DOHH2 (cell line): ENCODE measurements at regions not wholly inside any gene's neighbourhood (a gene's known extent, or its start where the extent isn't known, plus 50 kb on each side); places are given as distances from the start of the nearest gene placed in this dataset.

ENCODE experiments used
- H3F3A ChIP-seq: fragments of 200-600 bp; sonication (generic), shearing (Covaris generic); 2 replicates; pipeline ENCODE4 v1.6.0; 2016; ENCODE audit warnings: antibody characterized with exemption, mild to moderate bottlenecking; ENCODE audit not compliant: control insufficient read depth, insufficient read depth
- H3K27ac ChIP-seq: fragments of 200-600 bp; sonication (generic); 2 replicates; pipeline ENCODE4 v1.5.1; 2014; ENCODE audit warnings: low read depth, mild to moderate bottlenecking, low read length, moderate library complexity
- H3K27me3 ChIP-seq: fragments of 200-600 bp; sonication (generic); 2 replicates; pipeline ENCODE4 v1.6.1; 2014; ENCODE audit warnings: mild to moderate bottlenecking, low read length, mixed read lengths; ENCODE audit not compliant: control insufficient read depth
- H3K36me3 ChIP-seq: fragments of 200-600 bp; sonication (generic); 2 replicates; pipeline ENCODE4 v1.6.1; 2014; ENCODE audit warnings: mild to moderate bottlenecking, low read length, moderate library complexity, mixed read lengths; ENCODE audit not compliant: control insufficient read depth
- H3K4me1 ChIP-seq: fragments of 200-600 bp; sonication (generic); 2 replicates; pipeline ENCODE4 v1.6.1; 2014; ENCODE audit warnings: mild to moderate bottlenecking, low read length, mixed read lengths; ENCODE audit not compliant: control insufficient read depth
- H3K4me2 ChIP-seq: fragments of 200-600 bp; sonication (generic); 2 replicates; pipeline ENCODE4 v1.6.0; 2014; ENCODE audit warnings: mild to moderate bottlenecking, low read length, moderate library complexity
- H3K4me3 ChIP-seq: fragments of 200-600 bp; sonication (generic); 2 replicates; pipeline ENCODE4 v1.5.1; 2014; ENCODE audit warnings: mild to moderate bottlenecking, low read length, mixed read lengths
- H3K79me2 ChIP-seq: fragments of 200-600 bp; sonication (generic); 2 replicates; pipeline ENCODE4 v1.6.1; 2014; ENCODE audit warnings: mild to moderate bottlenecking, low read length, mixed read lengths; ENCODE audit not compliant: control insufficient read depth
- H3K9me2 ChIP-seq: fragments of 200-600 bp; sonication (generic); replicated peaks from 2 replicates; pipeline ENCODE4 v1.6.1; 2014; ENCODE audit warnings: mild to moderate bottlenecking, low read length, mixed read lengths; ENCODE audit not compliant: control insufficient read depth
- H3K9me3 ChIP-seq: fragments of 200-600 bp; sonication (generic); 2 replicates; pipeline ENCODE4 v1.6.1; 2014; ENCODE audit warnings: antibody characterized with exemption, low read length, mixed read lengths; ENCODE audit not compliant: control insufficient read depth, insufficient read depth
- H4K20me1 ChIP-seq: fragments of 200-600 bp; sonication (generic); 2 replicates; pipeline ENCODE4 v1.6.0; 2014; ENCODE audit warnings: low read depth, mild to moderate bottlenecking, antibody characterized with exemption, low read length, moderate library complexity; ENCODE audit not compliant: control insufficient read depth, insufficient read depth
- EZH2phosphoT487 ChIP-seq: fragments of 200-600 bp; sonication (generic); IDR thresholded peaks from 2 replicates; pipeline ENCODE4 v1.6.1; 2017; ENCODE audit warnings: borderline replicate concordance, mild to moderate bottlenecking, antibody characterized with exemption, low read length, moderate library complexity, mixed read lengths
- TF ChIP-seq, protein P1 (sequence below): fragments of 200-600 bp; sonication (generic); IDR thresholded peaks from one replicate; pipeline ENCODE4 v1.5.1; 2014; ENCODE audit warnings: antibody characterized with exemption, mild to moderate bottlenecking, low read depth, low read length; ENCODE audit not compliant: poor library complexity, severe bottlenecking

GRCh38 chr9:758146-758545 lies 83.4 kb upstream of the DMRT1 start:
- Histone ChIP-seq H3K79me2 (no peaks in the 10 kb centered on the region), H3K4me1 (peaks cover 4% of the 10 kb centered on the region), H3K27ac (no peak overlapping the region), H3K4me2 (no peak overlapping the region), H3F3A (no peaks in the 10 kb centered on the region), H3K9me3 (no peaks in the 10 kb centered on the region), H3K36me3 (no peaks in the 10 kb centered on the region), H3K4me3 (no peak overlapping the region), H3K27me3 (no peaks in the 10 kb centered on the region), H3K9me2 (no peaks in the 10 kb centered on the region), H4K20me1 (no peaks in the 10 kb centered on the region)
- no peak for TF ChIP-seq EZH2phosphoT487
- TF ChIP-seq, protein P1, sequence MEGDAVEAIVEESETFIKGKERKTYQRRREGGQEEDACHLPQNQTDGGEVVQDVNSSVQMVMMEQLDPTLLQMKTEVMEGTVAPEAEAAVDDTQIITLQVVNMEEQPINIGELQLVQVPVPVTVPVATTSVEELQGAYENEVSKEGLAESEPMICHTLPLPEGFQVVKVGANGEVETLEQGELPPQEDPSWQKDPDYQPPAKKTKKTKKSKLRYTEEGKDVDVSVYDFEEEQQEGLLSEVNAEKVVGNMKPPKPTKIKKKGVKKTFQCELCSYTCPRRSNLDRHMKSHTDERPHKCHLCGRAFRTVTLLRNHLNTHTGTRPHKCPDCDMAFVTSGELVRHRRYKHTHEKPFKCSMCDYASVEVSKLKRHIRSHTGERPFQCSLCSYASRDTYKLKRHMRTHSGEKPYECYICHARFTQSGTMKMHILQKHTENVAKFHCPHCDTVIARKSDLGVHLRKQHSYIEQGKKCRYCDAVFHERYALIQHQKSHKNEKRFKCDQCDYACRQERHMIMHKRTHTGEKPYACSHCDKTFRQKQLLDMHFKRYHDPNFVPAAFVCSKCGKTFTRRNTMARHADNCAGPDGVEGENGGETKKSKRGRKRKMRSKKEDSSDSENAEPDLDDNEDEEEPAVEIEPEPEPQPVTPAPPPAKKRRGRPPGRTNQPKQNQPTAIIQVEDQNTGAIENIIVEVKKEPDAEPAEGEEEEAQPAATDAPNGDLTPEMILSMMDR = no peak

- Histone ChIP-seq H3K9me3 (no peaks in the 10 kb centered on the region), H3K4me3 (no peak overlapping the region), H3K4me1 (peaks cover 11% of the 10 kb centered on the region), H3K36me3 (no peaks in the 10 kb centered on the region), H3K27ac (no peak overlapping the region), H3K4me2 (no peak overlapping the region), H3F3A (no peaks in the 10 kb centered on the region), H3K79me2 (no peaks in the 10 kb centered on the region), H3K9me2 (no peaks in the 10 kb centered on the region), H4K20me1 (no peaks in the 10 kb centered on the region), H3K27me3 (no peaks in the 10 kb centered on the region)
- TF ChIP-seq, protein P1 = no peak
- TF ChIP-seq EZH2phosphoT487 = no peak
Observed at GRCh38 chr9:759541-759940, 82.0 kb upstream of the DMRT1 start.

GRCh38 chr9:759983-760736 lies 81.3 kb upstream of the DMRT1 start:
- H3K4me2 ChIP-seq = no peak overlapping the region

GRCh38 chr9:761176-761792 lies 80.2 kb upstream of the DMRT1 start:
- TF ChIP-seq, protein P1 = no peak
- H3K36me3 ChIP-seq = no peaks in the 10 kb centered on the region
- no peaks in the 10 kb centered on the region for H3K9me2 ChIP-seq
- H3K4me2 ChIP-seq = no peak overlapping the region
- H3F3A ChIP-seq = no peaks in the 10 kb centered on the region
- peaks cover 11% of the 10 kb centered on the region for H3K4me1 ChIP-seq
- no peak overlapping the region for H3K27ac ChIP-seq
- no peaks in the 10 kb centered on the region for H3K9me3 ChIP-seq
- peaks cover 7% of the 10 kb centered on the region for H3K27me3 ChIP-seq
- no peaks in the 10 kb centered on the region for H4K20me1 ChIP-seq
- H3K79me2 ChIP-seq = no peaks in the 10 kb centered on the region
- no peak overlapping the region for H3K4me3 ChIP-seq

More at GRCh38 chr9:759983-760736, 81.3 kb upstream of the DMRT1 start:
- no peaks in the 10 kb centered on the region for H3K36me3 ChIP-seq
- peaks cover 11% of the 10 kb centered on the region for H3K4me1 ChIP-seq
- no peaks in the 10 kb centered on the region for H3F3A ChIP-seq
- no peak overlapping the region for H3K4me3 ChIP-seq
- H3K9me3 ChIP-seq = no peaks in the 10 kb centered on the region
- H4K20me1 ChIP-seq = no peaks in the 10 kb centered on the region
- H3K9me2 ChIP-seq = no peaks in the 10 kb centered on the region
- no peak overlapping the region for H3K27ac ChIP-seq
- no peak for TF ChIP-seq EZH2phosphoT487
- no peaks in the 10 kb centered on the region for H3K79me2 ChIP-seq
- H3K27me3 ChIP-seq = peaks cover 2% of the 10 kb centered on the region
